ENCODE measurements at regions not wholly inside any gene's neighbourhood (a gene's known extent, or its start where the extent isn't known, plus 50 kb on each side); places are given as distances from the start of the nearest gene placed in this dataset.
"Not testable (repeated sequence)": the region's sequence is repeated elsewhere in the genome, so short reads cannot be mapped to it uniquely, and the experiment has no call there.

GRCh38 chr2:163066085-163066484, 227.5 kb upstream of the KCNH7 start:
- DNase-seq: no peak

- no peak for DNase-seq
Measured at GRCh38 chr2:163062524-163062923, 224.0 kb upstream of the KCNH7 start.

- no peak for DNase-seq
Measured at GRCh38 chr2:163046615-163047014, 208.0 kb upstream of the KCNH7 start.

GRCh38 chr2:163045830-163046229, 207.3 kb upstream of the KCNH7 start:
- no peak for DNase-seq

- peak; percentile 49 for DNase-seq
Measured at GRCh38 chr2:163044114-163044513, 205.5 kb upstream of the KCNH7 start.

- DNase-seq: no peak
Measured at GRCh38 chr2:163043201-163043600, 204.6 kb upstream of the KCNH7 start.

GRCh38 chr2:163039266-163039665, 200.7 kb upstream of the KCNH7 start:
- no peak for DNase-seq

GRCh38 chr2:163028807-163029206, 190.2 kb upstream of the KCNH7 start:
- no peak for DNase-seq

- DNase-seq: not testable (repeated sequence)
Measured at GRCh38 chr2:163026136-163026775, 187.7 kb upstream of the KCNH7 start.

GRCh38 chr2:163016882-163017281, 178.3 kb upstream of the KCNH7 start:
- not testable (repeated sequence) for DNase-seq

GRCh38 chr2:163011000-163011399, 172.4 kb upstream of the KCNH7 start:
- DNase-seq: peak; percentile 52

GRCh38 chr2:163008642-163009041, 170.1 kb upstream of the KCNH7 start:
- no peak for DNase-seq

GRCh38 chr2:162994718-162995117, 156.2 kb upstream of the KCNH7 start:
- DNase-seq: no peak

- no peak for DNase-seq
Measured at GRCh38 chr2:162992828-162993227, 154.3 kb upstream of the KCNH7 start.

- peak; percentile 47 for DNase-seq
Measured at GRCh38 chr2:162989507-162989906, 150.9 kb upstream of the KCNH7 start.

GRCh38 chr2:162974771-162975170, 136.2 kb upstream of the KCNH7 start:
- no peak for DNase-seq

- no peak for DNase-seq
Measured at GRCh38 chr2:162972383-162972782, 133.8 kb upstream of the KCNH7 start.

- no peak for DNase-seq
Measured at GRCh38 chr2:162968306-162968705, 129.7 kb upstream of the KCNH7 start.

GRCh38 chr2:162967811-162968210, 129.2 kb upstream of the KCNH7 start:
- DNase-seq: no peak

- DNase-seq: peak; percentile 2
Measured at GRCh38 chr2:162967147-162967546, 128.6 kb upstream of the KCNH7 start.

- DNase-seq: no peak
Measured at GRCh38 chr2:162965191-162965590, 126.6 kb upstream of the KCNH7 start.

GRCh38 chr2:162964513-162964912, 125.9 kb upstream of the KCNH7 start:
- DNase-seq: no peak

GRCh38 chr2:162963156-162963555, 124.6 kb upstream of the KCNH7 start:
- DNase-seq: no peak

- DNase-seq: no peak
Measured at GRCh38 chr2:162945785-162946184, 107.2 kb upstream of the KCNH7 start.

- no peak for DNase-seq
Measured at GRCh38 chr2:162938387-162938786, 99.8 kb upstream of the KCNH7 start.

Data from COR-L47 (cell line).